Activated CD4-positive, alpha-beta T cell treated with anti-CD3 and anti-CD28 coated beads, Interleukin-2, amount 10 ng/mL, durations not matched to agents 7 days and 5 days (primary cell): ENCODE measurements at regions not wholly inside any gene's neighbourhood (a gene's known extent, or its start where the extent isn't known, plus 50 kb on each side); places are given as distances from the start of the nearest gene placed in this dataset.

Experiments used
- CTCF ChIA-PET: fragments of 350-600 bp; sonication (Branson Sonifier 250); formaldehyde crosslinking; loops from one replicate; lab custom pipeline; 2021; ENCODE audit warnings: antibody characterized with exemption; lab: Charles Lee
- POLR2A ChIA-PET: fragments of 350-600 bp; sonication (Branson Sonifier 250); formaldehyde crosslinking; loops from one replicate; lab custom pipeline; 2021; ENCODE audit warnings: antibody characterized with exemption; lab: Charles Lee
- DNase-seq: peaks from one replicate; pipeline ENCODE4 v3.0.0-alpha.2; 2020
- H3K27ac Mint-ChIP-seq: one replicate; pipeline ENCODE4 v1.8.0; 2021; ENCODE audit warnings: mild to moderate bottlenecking, moderate library complexity, mixed read lengths
- H3K27me3 Mint-ChIP-seq: one replicate; pipeline ENCODE4 v1.8.0; 2021; ENCODE audit warnings: mixed read lengths
- H3K36me3 Mint-ChIP-seq: one replicate; pipeline ENCODE4 v1.8.0; 2021; ENCODE audit warnings: low read depth, mixed read lengths
- H3K4me1 Mint-ChIP-seq: one replicate; pipeline ENCODE4 v1.8.0; 2021; ENCODE audit warnings: mixed read lengths
- H3K4me3 Mint-ChIP-seq: one replicate; pipeline ENCODE4 v1.8.0; 2021; ENCODE audit warnings: mild to moderate bottlenecking, moderate library complexity, mixed read lengths
- H3K9me3 Mint-ChIP-seq: one replicate; pipeline ENCODE4 v1.8.0; 2021; ENCODE audit warnings: mixed read lengths

DNA sequence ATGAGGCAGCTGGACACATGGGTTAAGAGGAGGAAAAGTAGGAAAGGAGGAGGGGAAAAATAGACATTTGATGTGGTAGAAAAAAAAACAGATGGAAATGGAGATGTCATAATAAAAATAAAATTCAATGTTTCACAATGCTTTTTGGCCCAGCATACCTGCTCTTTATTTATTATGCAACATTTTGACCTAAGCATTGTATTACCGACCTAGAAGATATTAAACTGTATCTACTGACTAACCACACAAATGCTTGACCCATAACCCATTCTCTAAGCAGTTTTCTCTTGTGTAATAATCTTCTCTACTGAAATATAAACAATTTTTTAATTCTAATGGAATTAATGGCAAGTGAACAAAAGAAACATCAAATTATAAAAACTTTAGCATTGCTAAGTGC lies 362.3 kb downstream of the FBXO15 start:
- no peaks in the 10 kb centered on the region for H3K9me3 Mint-ChIP-seq
- no peak for DNase-seq
- H3K36me3 Mint-ChIP-seq = no peaks in the 10 kb centered on the region
- no peak overlapping the region for H3K27ac Mint-ChIP-seq
- no peaks in the 10 kb centered on the region for H3K4me1 Mint-ChIP-seq
- no peak overlapping the region for H3K4me3 Mint-ChIP-seq
- CTCF ChIA-PET = no interaction called here
- H3K27me3 Mint-ChIP-seq = no peaks in the 10 kb centered on the region
- POLR2A ChIA-PET = no interaction called here

GRCh38 chr18:73784853-73785252 lies 362.8 kb downstream of the FBXO15 start:
- CTCF ChIA-PET = no interaction called here
- H3K9me3 Mint-ChIP-seq = no peaks in the 10 kb centered on the region
- no peaks in the 10 kb centered on the region for H3K36me3 Mint-ChIP-seq
- H3K27ac Mint-ChIP-seq = no peak overlapping the region
- H3K27me3 Mint-ChIP-seq = no peaks in the 10 kb centered on the region
- no peak overlapping the region for H3K4me3 Mint-ChIP-seq
- DNase-seq = no peak
- POLR2A ChIA-PET = no interaction called here
- H3K4me1 Mint-ChIP-seq = no peaks in the 10 kb centered on the region

DNA sequence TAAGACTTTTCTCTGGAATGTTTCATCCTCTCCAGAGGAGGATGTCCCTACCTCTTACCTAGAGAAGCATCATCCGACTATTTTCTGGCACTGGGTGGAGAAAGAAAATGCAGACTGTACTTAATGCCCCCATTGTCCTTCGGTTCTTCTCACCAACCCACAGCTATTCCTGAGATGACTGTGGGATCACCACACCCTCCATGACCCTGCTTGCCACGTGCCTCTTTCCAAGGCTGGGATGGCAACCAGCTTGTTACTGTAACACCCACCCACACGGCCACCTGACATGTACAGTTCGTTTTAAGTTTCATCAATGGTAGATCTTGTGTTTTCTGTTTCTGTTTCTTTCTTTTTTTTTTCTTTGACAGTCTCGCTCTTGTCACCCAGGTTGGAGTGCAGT lies 365.2 kb downstream of the FBXO15 start:
- POLR2A ChIA-PET = no interaction called here
- DNase-seq = no peak
- H3K36me3 Mint-ChIP-seq = no peaks in the 10 kb centered on the region
- no peaks in the 10 kb centered on the region for H3K27me3 Mint-ChIP-seq
- CTCF ChIA-PET = no interaction called here
- H3K9me3 Mint-ChIP-seq = no peaks in the 10 kb centered on the region
- no peak overlapping the region for H3K4me3 Mint-ChIP-seq
- H3K27ac Mint-ChIP-seq = no peak overlapping the region
- H3K4me1 Mint-ChIP-seq = no peaks in the 10 kb centered on the region

GRCh38 chr18:73780218-73780617 lies 367.4 kb downstream of the FBXO15 start:
- H3K27me3 Mint-ChIP-seq = no peaks in the 10 kb centered on the region
- H3K4me3 Mint-ChIP-seq = no peak overlapping the region
- H3K36me3 Mint-ChIP-seq = no peaks in the 10 kb centered on the region
- ChIA-PET POLR2A (no interaction called here), CTCF (no interaction called here)
- no peaks in the 10 kb centered on the region for H3K4me1 Mint-ChIP-seq
- no peaks in the 10 kb centered on the region for H3K9me3 Mint-ChIP-seq
- no peak for DNase-seq
- H3K27ac Mint-ChIP-seq = no peak overlapping the region

DNA sequence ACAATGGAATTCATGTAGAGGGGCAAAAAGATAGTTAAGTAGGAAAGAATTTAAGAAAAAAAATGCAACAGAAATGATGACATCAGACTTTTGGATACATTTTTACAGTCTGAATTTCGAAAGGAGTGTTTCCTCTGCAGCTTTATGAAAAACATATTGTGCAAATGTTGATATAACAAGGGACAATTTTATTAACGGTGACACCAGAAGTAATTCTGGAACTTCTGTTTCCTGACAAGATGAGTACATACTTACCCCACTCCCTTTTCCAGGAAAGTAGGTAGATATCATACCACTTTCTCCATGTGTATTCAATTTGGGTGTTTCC lies 369.6 kb downstream of the FBXO15 start:
- CTCF ChIA-PET = no interaction called here
- no peak for DNase-seq
- Mint-ChIP-seq H3K4me3 (no peak overlapping the region), H3K36me3 (no peaks in the 10 kb centered on the region), H3K4me1 (no peaks in the 10 kb centered on the region), H3K27ac (no peak overlapping the region), H3K27me3 (no peaks in the 10 kb centered on the region), H3K9me3 (no peaks in the 10 kb centered on the region)
- POLR2A ChIA-PET = no interaction called here

GRCh38 chr18:73777356-73778031 lies 370.1 kb downstream of the FBXO15 start:
- ChIA-PET POLR2A (no interaction called here), CTCF (no interaction called here)
- Mint-ChIP-seq H3K4me3 (no peak overlapping the region), H3K27ac (no peak overlapping the region), H3K9me3 (no peaks in the 10 kb centered on the region), H3K27me3 (no peaks in the 10 kb centered on the region), H3K4me1 (no peaks in the 10 kb centered on the region), H3K36me3 (no peaks in the 10 kb centered on the region)
- DNase-seq = no peak

DNA sequence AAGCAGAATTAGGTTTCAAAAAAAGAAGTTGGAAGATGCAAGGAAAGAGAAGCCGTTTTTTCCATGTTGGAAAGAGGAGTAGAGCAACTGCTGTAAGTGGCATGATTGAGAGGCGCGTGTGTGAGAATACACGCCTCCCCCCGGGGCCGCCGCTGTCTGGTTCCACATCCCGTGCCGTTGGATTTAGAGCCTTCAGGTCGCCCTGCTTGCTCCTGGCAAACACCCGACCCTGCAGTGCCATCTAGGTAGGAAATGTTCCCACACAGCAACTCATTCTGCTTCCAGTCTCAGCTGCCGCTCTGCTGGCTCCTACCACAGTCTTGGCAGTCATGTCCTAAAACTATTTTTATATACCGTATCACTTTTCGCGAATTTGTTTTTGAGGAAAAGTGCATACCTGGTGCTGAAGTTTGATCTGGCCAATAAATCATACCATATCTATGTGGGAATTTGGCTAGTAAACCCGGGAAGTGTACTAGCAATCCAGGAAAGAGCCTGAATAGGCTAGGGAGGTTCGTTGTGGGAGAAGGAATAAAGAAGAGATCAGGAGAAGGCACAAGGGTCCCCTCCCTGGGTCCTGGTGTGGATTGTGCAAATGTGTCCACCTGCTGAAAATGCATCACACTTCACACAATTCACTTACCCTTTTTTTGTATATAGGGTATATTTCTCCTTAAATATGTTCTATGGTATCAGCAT lies 372.7 kb downstream of the FBXO15 start:
- H3K4me3 Mint-ChIP-seq = no peak overlapping the region
- no peaks in the 10 kb centered on the region for H3K27me3 Mint-ChIP-seq
- POLR2A ChIA-PET = no interaction called here
- H3K27ac Mint-ChIP-seq = no peak overlapping the region
- CTCF ChIA-PET = no interaction called here
- no peak for DNase-seq
- H3K9me3 Mint-ChIP-seq = no peaks in the 10 kb centered on the region
- no peaks in the 10 kb centered on the region for H3K36me3 Mint-ChIP-seq
- no peaks in the 10 kb centered on the region for H3K4me1 Mint-ChIP-seq

DNA sequence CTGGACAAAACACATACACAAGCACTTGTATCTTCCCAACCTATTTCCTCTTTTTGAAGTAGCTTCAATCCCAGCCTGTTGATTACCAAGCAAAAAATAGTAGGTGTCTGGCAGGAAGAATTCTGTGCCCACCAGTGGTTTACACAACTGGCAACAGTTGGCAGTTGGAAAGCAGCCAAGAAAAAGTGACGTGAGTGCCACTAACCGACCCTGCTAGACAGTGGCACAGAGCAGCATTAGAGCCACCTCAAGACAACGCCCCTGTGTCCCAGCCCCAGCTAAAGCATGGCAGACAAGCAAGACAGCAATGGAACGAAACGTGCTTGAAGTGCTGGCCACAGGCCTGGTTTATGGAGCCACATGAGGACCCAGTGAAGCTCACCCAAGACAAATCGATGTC lies 379.6 kb downstream of the FBXO15 start:
- Mint-ChIP-seq H3K9me3 (no peaks in the 10 kb centered on the region), H3K4me3 (no peak overlapping the region), H3K36me3 (no peaks in the 10 kb centered on the region), H3K4me1 (peaks cover 4% of the 10 kb centered on the region), H3K27me3 (peaks cover 9% of the 10 kb centered on the region), H3K27ac (no peak overlapping the region)
- DNase-seq = no peak
- ChIA-PET CTCF (interaction anchor here (1.6 kb wide), 1 partner anchor 8 kb away, joined by 3 read pairs; no protein-coding TSS in a partner anchor), POLR2A (no interaction called here)

GRCh38 chr18:73766910-73767515 lies 380.6 kb downstream of the FBXO15 start:
- no peaks in the 10 kb centered on the region for H3K36me3 Mint-ChIP-seq
- H3K27me3 Mint-ChIP-seq = peaks cover 9% of the 10 kb centered on the region
- CTCF ChIA-PET = no interaction called here
- H3K4me3 Mint-ChIP-seq = no peak overlapping the region
- DNase-seq = no peak
- H3K4me1 Mint-ChIP-seq = peaks cover 4% of the 10 kb centered on the region
- no peak overlapping the region for H3K27ac Mint-ChIP-seq
- POLR2A ChIA-PET = no interaction called here
- H3K9me3 Mint-ChIP-seq = no peaks in the 10 kb centered on the region

DNA sequence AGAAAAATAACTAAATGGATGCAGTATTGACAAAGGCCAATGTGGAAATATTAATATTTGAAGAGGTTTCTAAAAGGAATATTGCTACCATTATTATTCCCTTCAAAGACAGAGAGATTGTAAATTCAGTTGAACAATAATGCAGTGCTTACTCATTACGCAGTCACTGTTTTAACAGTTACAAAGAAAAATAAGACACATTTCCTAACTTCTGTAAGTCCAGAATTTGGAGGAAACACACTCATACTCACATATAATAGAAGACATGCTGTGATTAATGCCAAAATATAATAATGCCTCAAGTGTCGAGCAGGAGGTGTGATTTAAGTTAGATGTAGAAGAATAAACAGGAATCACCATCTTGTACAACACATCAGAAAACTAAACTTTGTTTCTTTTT lies 389.2 kb downstream of the FBXO15 start:
- no peaks in the 10 kb centered on the region for H3K27me3 Mint-ChIP-seq
- H3K9me3 Mint-ChIP-seq = no peaks in the 10 kb centered on the region
- H3K4me1 Mint-ChIP-seq = no peaks in the 10 kb centered on the region
- no peaks in the 10 kb centered on the region for H3K36me3 Mint-ChIP-seq
- no peak overlapping the region for H3K27ac Mint-ChIP-seq
- ChIA-PET POLR2A (no interaction called here), CTCF (no interaction called here)
- H3K4me3 Mint-ChIP-seq = no peak overlapping the region
- DNase-seq = no peak

- ChIA-PET CTCF (interaction anchor here (0.5 kb wide), 1 partner anchor 140 kb away, joined by 3 read pairs; no protein-coding TSS in a partner anchor), POLR2A (no interaction called here)
- DNase-seq = no peak
- no peaks in the 10 kb centered on the region for H3K4me1 Mint-ChIP-seq
- H3K27me3 Mint-ChIP-seq = no peaks in the 10 kb centered on the region
- no peak overlapping the region for H3K4me3 Mint-ChIP-seq
- H3K36me3 Mint-ChIP-seq = no peaks in the 10 kb centered on the region
- no peaks in the 10 kb centered on the region for H3K9me3 Mint-ChIP-seq
- H3K27ac Mint-ChIP-seq = no peak overlapping the region
Observed at GRCh38 chr18:73756256-73757091, 391.2 kb downstream of the FBXO15 start.

GRCh38 chr18:73752965-73753364 lies 394.7 kb downstream of the FBXO15 start:
- Mint-ChIP-seq H3K27me3 (no peaks in the 10 kb centered on the region), H3K9me3 (no peaks in the 10 kb centered on the region), H3K36me3 (no peaks in the 10 kb centered on the region), H3K27ac (no peak overlapping the region), H3K4me3 (no peak overlapping the region), H3K4me1 (no peaks in the 10 kb centered on the region)
- no peak for DNase-seq
- POLR2A ChIA-PET = no interaction called here
- CTCF ChIA-PET = no interaction called here

GRCh38 chr18:73752546-73752945 lies 395.1 kb downstream of the FBXO15 start:
- ChIA-PET CTCF (no interaction called here), POLR2A (no interaction called here)

More at GRCh38 chr18:73752546-73752945, 395.1 kb downstream of the FBXO15 start:
- H3K27me3 Mint-ChIP-seq = no peaks in the 10 kb centered on the region
- H3K4me1 Mint-ChIP-seq = no peaks in the 10 kb centered on the region
- no peaks in the 10 kb centered on the region for H3K36me3 Mint-ChIP-seq
- no peak for DNase-seq
- no peak overlapping the region for H3K27ac Mint-ChIP-seq
- H3K9me3 Mint-ChIP-seq = no peaks in the 10 kb centered on the region
- no peak overlapping the region for H3K4me3 Mint-ChIP-seq
